ENCODE measurements at regions not wholly inside any gene's neighbourhood (a gene's known extent, or its start where the extent isn't known, plus 50 kb on each side); places are given as distances from the start of the nearest gene placed in this dataset.

- no peak overlapping the region for H2AFZ ChIP-seq (ENCODE audit: low read depth)
- 54% methylated on average over 5 of the region's 5 CpGs for WGBS (ENCODE audit: low lambda C conversion rate)
- peaks cover 0 to 15% of the 10 kb centered on the region in 2 experiments; a peak in 2 of 4 replicates for H3K4me1 ChIP-seq (ENCODE audit: control insufficient read depth in 1 of 2, insufficient read depth in 2 of 2, low read depth in 1 of 2, low read length in 1 of 2)
- H3K27me3 ChIP-seq (ENCODE audit: insufficient read depth): no peaks in the 10 kb centered on the region
- TF ChIP-seq FOSL2 (IDR thresholded peaks at IDR 0.05; ENCODE audit: borderline replicate concordance, low read depth): no peak
- TF ChIP-seq, protein P1, sequence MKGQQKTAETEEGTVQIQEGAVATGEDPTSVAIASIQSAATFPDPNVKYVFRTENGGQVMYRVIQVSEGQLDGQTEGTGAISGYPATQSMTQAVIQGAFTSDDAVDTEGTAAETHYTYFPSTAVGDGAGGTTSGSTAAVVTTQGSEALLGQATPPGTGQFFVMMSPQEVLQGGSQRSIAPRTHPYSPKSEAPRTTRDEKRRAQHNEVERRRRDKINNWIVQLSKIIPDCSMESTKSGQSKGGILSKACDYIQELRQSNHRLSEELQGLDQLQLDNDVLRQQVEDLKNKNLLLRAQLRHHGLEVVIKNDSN (IDR thresholded peaks at IDR 0.05; ENCODE audit: borderline replicate concordance, low read depth): no peak
- TF ChIP-seq RCOR1 (IDR thresholded peaks at IDR 0.05; ENCODE audit: low read length): no peak
- TF ChIP-seq MEF2A (IDR thresholded peaks at IDR 0.05; ENCODE audit: borderline replicate concordance, low read depth): no peak
- no peak for TF ChIP-seq IRF3 (IDR thresholded peaks at IDR 0.05; ENCODE audit: low read depth, low read length)
- TF ChIP-seq TAF1 (IDR thresholded peaks at IDR 0.05; ENCODE audit: borderline replicate concordance, low read depth, low read length): no peak
- TF ChIP-seq GABPA (IDR thresholded peaks at IDR 0.05; ENCODE audit: low read depth): no peak
- TF ChIP-seq MXI1 (IDR thresholded peaks at IDR 0.05; ENCODE audit: low read depth, low read length): no peak
- no peak for TF ChIP-seq RXRA (IDR thresholded peaks at IDR 0.05; ENCODE audit: borderline replicate concordance, low read depth)
- no peak for TF ChIP-seq NFIC (IDR thresholded peaks at IDR 0.05; ENCODE audit: borderline replicate concordance)
- TF ChIP-seq RAD21 (IDR thresholded peaks at IDR 0.05; ENCODE audit: low read length): no peak
- no peak for TF ChIP-seq EP300 (IDR thresholded peaks at IDR 0.05; ENCODE audit: borderline replicate concordance in 1 of 2, low read depth in 1 of 2, low read length in 1 of 2)
- TF ChIP-seq GATA2 (CRISPR knock-in tag; IDR thresholded peaks at IDR 0.05): no peak
- TF ChIP-seq ZBTB33 (IDR thresholded peaks at IDR 0.05; ENCODE audit: borderline replicate concordance, low read depth): no peak
- no peak for TF ChIP-seq CHD2 (IDR thresholded peaks at IDR 0.05; ENCODE audit: low read length, partially characterized antibody)
- no peak for TF ChIP-seq FOXM1 (IDR thresholded peaks at IDR 0.05; ENCODE audit: low read depth)
- no peak for TF ChIP-seq ELF1 (IDR thresholded peaks at IDR 0.05)
- TF ChIP-seq PBX3 (IDR thresholded peaks at IDR 0.05): no peak
- no peak for TF ChIP-seq JUND (IDR thresholded peaks at IDR 0.05)
- DNase-seq: no peak
- no peak overlapping the region for H3K4me3 ChIP-seq (ENCODE audit: low read depth in 2 of 2, low read length in 1 of 2)
- H3K79me2 ChIP-seq (ENCODE audit: insufficient read depth): no peaks in the 10 kb centered on the region
- H3K4me2 ChIP-seq: no peak overlapping the region
- no peaks in the 10 kb centered on the region for H3F3A ChIP-seq (replicated peaks; ENCODE audit: insufficient read depth)
- H3K9me2 ChIP-seq: no peaks in the 10 kb centered on the region
- no peaks in the 10 kb centered on the region for H3K36me3 ChIP-seq (replicated peaks in 1 of 2; ENCODE audit: control insufficient read depth in 1 of 2, insufficient read depth in 2 of 2, low read length in 1 of 2)
- H4K20me1 ChIP-seq (ENCODE audit: insufficient read depth): no peaks in the 10 kb centered on the region
- ChIA-PET CTCF (interaction anchor here (0.9 to 1.1 kb wide), 2 partner anchors 124 to 143 kb away, joined by 3 to 4 read pairs; no protein-coding TSS in a partner anchor), POLR2A (no interaction called here)
- H3K9me3 ChIP-seq: no peaks in the 10 kb centered on the region
- no peak overlapping the region for H3K27ac ChIP-seq (ENCODE audit: low read depth in 2 of 2, low read length in 1 of 2)
- no peak overlapping the region for H3K9ac ChIP-seq
These were observed 69.1 kb upstream of the PROK2 start for GRCh38 chr3:71854096-71854495.
